HCT116 (cell line): ENCODE measurements at regions not wholly inside any gene's neighbourhood (a gene's known extent, or its start where the extent isn't known, plus 50 kb on each side); places are given as distances from the start of the nearest gene placed in this dataset.

Experiments
- ATAC-seq: fragments of 200-7000 bp; cut with Tn5 transposase; 2 replicates; pipeline ENCODE4 v1.9.1; 2020; ENCODE audit warnings: mild to moderate bottlenecking, moderate library complexity
- BruUV-seq: library from RNA; stranded (reverse); fragments of 400-500 nt; replicated peaks from 2 replicates; lab custom pipeline; 2021; lab: Mats Ljungman, UMichigan
- CTCF ChIA-PET: fragments of 300-600 bp; sonication (Branson Sonifier 250); formaldehyde crosslinking; loops from one replicate; lab custom pipeline; 2021; ENCODE audit warnings: antibody characterized with exemption; lab: Charles Lee
- POLR2A ChIA-PET: fragments of 300-600, 350-600 bp; sonication (Branson Sonifier 250); formaldehyde crosslinking; loops from one replicate; lab custom pipeline; 2021; ENCODE audit warnings: antibody characterized with exemption; lab: Charles Lee
- RAD21 ChIA-PET, 2 experiments: fragments of 300-600 bp; sonication (Branson Sonifier 250); formaldehyde crosslinking; loops; one replicate each; lab custom pipeline; 2023; ENCODE audit warnings: low total read pairs in 2 of 2; ENCODE audit not compliant: uncharacterized antibody in 2 of 2, unreplicated experiment in 2 of 2, low non-redundant PET in 1 of 2; lab: Charles Lee
- DNase-seq: peaks from one replicate; pipeline ENCODE4 v3.0.0-alpha.2; 2010; ENCODE audit warnings: low read depth, low spot score
- H2AFZ ChIP-seq: fragments of 200-600 bp; shearing (Covaris generic), sonication (generic); 2 replicates; pipeline ENCODE4 v1.6.1; 2017; ENCODE audit warnings: low read depth, mixed run types, mixed read lengths, antibody characterized with exemption, low read length; ENCODE audit not compliant: poor library complexity, severe bottlenecking
- H3K27ac ChIP-seq: 2 replicates; pipeline ENCODE4 v1.5.1; 2012; ENCODE audit warnings: low read depth, low read length
- H3K27me3 ChIP-seq: fragments of 200-600 bp; sonication (generic); 2 replicates; pipeline ENCODE4 v1.6.1; 2016; ENCODE audit warnings: mixed run types, low read length, mixed read lengths; ENCODE audit not compliant: insufficient read depth
- H3K36me3 ChIP-seq, 2 experiments: fragments of 200-500 bp in 1 of 2; fragments of 200-600 bp in 1 of 2; sonication (Bioruptor generic) in 1 of 2; sonication (generic) in 1 of 2; 2 replicates each; pipeline versions ENCODE4 v1.5.1 to v1.6.1; 2014 to 2016; ENCODE audit warnings: low read length in 2 of 2, inconsistent platforms in 1 of 2, mixed read lengths in 1 of 2, mixed run types in 1 of 2; ENCODE audit not compliant: insufficient read depth in 2 of 2, control insufficient read depth in 1 of 2
- H3K4me1 ChIP-seq, 2 experiments: fragments of 200-600 bp in 1 of 2; sonication (generic) in 1 of 2; 2 replicates each; pipeline versions ENCODE4 v1.5.1 to v1.6.1; 2012 to 2017; ENCODE audit warnings: low read length in 2 of 2, inconsistent platforms in 1 of 2, mild to moderate bottlenecking in 1 of 2, mixed read lengths in 1 of 2, mixed run types in 1 of 2, moderate library complexity in 1 of 2; ENCODE audit not compliant: insufficient read depth in 2 of 2, control insufficient read depth in 1 of 2
- H3K4me2 ChIP-seq: fragments of 200-600 bp; sonication (generic); 2 replicates; pipeline ENCODE4 v1.6.1; 2017; ENCODE audit warnings: mixed run types, low read length, mixed read lengths
- H3K4me3 ChIP-seq, 2 experiments: fragments of 200-600 bp in 1 of 2; sonication (generic) in 1 of 2; replicated peaks in 1 of 2; 2 replicates each; pipeline ENCODE4 v1.5.1; 2011 to 2016; ENCODE audit warnings: low read length in 2 of 2, control low read depth in 1 of 2, low read depth in 1 of 2, mild to moderate bottlenecking in 1 of 2, mixed read lengths in 1 of 2, mixed run types in 1 of 2
- H3K79me2 ChIP-seq: fragments of 200-600 bp; sonication (generic); 2 replicates; pipeline ENCODE4 v1.6.1; 2017; ENCODE audit warnings: mild to moderate bottlenecking, mixed run types, low read length, moderate library complexity, mixed read lengths; ENCODE audit not compliant: insufficient read depth
- H3K9ac ChIP-seq: fragments of 200-600 bp; sonication (generic); 2 replicates; pipeline ENCODE4 v1.6.1; 2016; ENCODE audit warnings: low read length, mixed read lengths
- H3K9me2 ChIP-seq: fragments of 200-600 bp; sonication (generic), shearing (Covaris generic); 2 replicates; pipeline ENCODE4 v1.6.1; 2017; ENCODE audit warnings: mixed run types, mild to moderate bottlenecking, moderate library complexity; ENCODE audit not compliant: insufficient read depth
- H3K9me3 ChIP-seq, 2 experiments: fragments of 200-500 bp in 1 of 2; fragments of 200-600 bp in 1 of 2; sonication (Bioruptor generic) in 1 of 2; sonication (generic) in 1 of 2; 2 replicates each; pipeline ENCODE4 v1.6.1; 2014 to 2017; ENCODE audit warnings: low read length in 2 of 2, mixed read lengths in 2 of 2, inconsistent platforms in 1 of 2, low read depth in 1 of 2, mild to moderate bottlenecking in 1 of 2, mixed run types in 1 of 2, moderate library complexity in 1 of 2; ENCODE audit not compliant: control insufficient read depth in 1 of 2, insufficient read depth in 1 of 2
- H4K20me1 ChIP-seq: fragments of 200-600 bp; sonication (generic), shearing (Covaris generic); 2 replicates; pipeline ENCODE4 v1.6.1; 2017; ENCODE audit warnings: mixed run types, mild to moderate bottlenecking, moderate library complexity; ENCODE audit not compliant: insufficient read depth
- CEBPB ChIP-seq: IDR thresholded peaks from 2 replicates; pipeline ENCODE4 v1.6.1; 2012; ENCODE audit warnings: low read depth
- EGR1 ChIP-seq: IDR thresholded peaks from 2 replicates; pipeline ENCODE4 v1.6.1; 2012; ENCODE audit warnings: low read depth
- ELF1 ChIP-seq: IDR thresholded peaks from 2 replicates; pipeline ENCODE4 v1.6.1; 2012; ENCODE audit warnings: low read depth, borderline replicate concordance
- EZH2phosphoT487 ChIP-seq: fragments of 200-600 bp; IDR thresholded peaks from 2 replicates; pipeline ENCODE4 v1.6.1; 2018; ENCODE audit warnings: antibody characterized with exemption, borderline replicate concordance
- JUND ChIP-seq: IDR thresholded peaks from 2 replicates; pipeline ENCODE4 v1.6.1; 2012
- MAX ChIP-seq: IDR thresholded peaks from 2 replicates; pipeline ENCODE4 v1.6.1; 2012
- POLR2A ChIP-seq: IDR thresholded peaks from 2 replicates; pipeline ENCODE4 v1.7.0; 2011; ENCODE audit warnings: borderline replicate concordance; ENCODE audit not compliant: insufficient read depth, insufficient read length; ENCODE audit errors: extremely low read depth
- POLR2AphosphoS5 ChIP-seq: IDR thresholded peaks from 2 replicates; pipeline ENCODE4 v1.6.1; 2011; ENCODE audit warnings: mild to moderate bottlenecking, low read depth, low read length, moderate library complexity
- RAD21 ChIP-seq: IDR thresholded peaks from 2 replicates; pipeline ENCODE4 v1.6.1; 2012; ENCODE audit warnings: low read depth, mild to moderate bottlenecking
- SIN3A ChIP-seq: IDR thresholded peaks from 2 replicates; pipeline ENCODE4 v1.6.1; 2012; ENCODE audit warnings: low read depth
- SP1 ChIP-seq: IDR thresholded peaks from 2 replicates; pipeline ENCODE4 v1.6.1; 2012; ENCODE audit warnings: low read depth
- TCF7L2 ChIP-seq: IDR thresholded peaks from 2 replicates; pipeline ENCODE4 v1.7.0; 2011; ENCODE audit warnings: borderline replicate concordance, inconsistent platforms; ENCODE audit not compliant: insufficient read depth, insufficient read length; ENCODE audit errors: extremely low read depth
- YY1 ChIP-seq: IDR thresholded peaks from 2 replicates; pipeline ENCODE4 v1.6.1; 2011; ENCODE audit warnings: low read length, low read depth, moderate library complexity, mild to moderate bottlenecking; ENCODE audit not compliant: insufficient replicate concordance; ENCODE audit errors: extremely low read depth
- ZBTB33 ChIP-seq: IDR thresholded peaks from 2 replicates; pipeline ENCODE4 v1.6.1; 2011; ENCODE audit warnings: mild to moderate bottlenecking, low read length, moderate library complexity; ENCODE audit not compliant: insufficient replicate concordance; ENCODE audit errors: extremely low read depth
- ZNF274 ChIP-seq: fragments of 200-500 bp; sonication (Bioruptor generic); IDR thresholded peaks from 2 replicates; pipeline ENCODE4 v1.6.1; 2014; ENCODE audit warnings: mild to moderate bottlenecking, low read depth, low read length, inconsistent platforms
- intact Hi-C: fragments of 100-400 bp; cut with micrococcal nuclease; formaldehyde crosslinking; loops from 2 replicates; pipeline ENCODE4 v1.10.0; 2022
- TF ChIP-seq, protein P1 (sequence below): IDR thresholded peaks from 2 replicates; pipeline ENCODE4 v1.6.1; 2012

- H3K4me2 ChIP-seq: no peak overlapping the region
- BruUV-seq: no TSS peak
- no peaks in the 10 kb centered on the region for H3K4me1 ChIP-seq
- H3K27me3 ChIP-seq: no peaks in the 10 kb centered on the region
- no peak overlapping the region for H3K4me3 ChIP-seq
- CTCF ChIA-PET: no interaction called here
- intact Hi-C loops: no loop called here
- ATAC-seq (no peak), DNase-seq (no peak)
- H3K27ac ChIP-seq: no peak overlapping the region
- TF ChIP-seq, protein P1, sequence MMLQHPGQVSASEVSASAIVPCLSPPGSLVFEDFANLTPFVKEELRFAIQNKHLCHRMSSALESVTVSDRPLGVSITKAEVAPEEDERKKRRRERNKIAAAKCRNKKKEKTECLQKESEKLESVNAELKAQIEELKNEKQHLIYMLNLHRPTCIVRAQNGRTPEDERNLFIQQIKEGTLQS: no peak
- TF ChIP-seq POLR2A: no peak
- TF ChIP-seq RAD21: no peak
- no peak for TF ChIP-seq ZNF274
- no peak for TF ChIP-seq JUND
- no peak for TF ChIP-seq YY1
- no peak for TF ChIP-seq MAX
- no peak for TF ChIP-seq SP1
- TF ChIP-seq ELF1: no peak
- no peak for TF ChIP-seq ZBTB33
- no peak for TF ChIP-seq POLR2AphosphoS5
- no peak for TF ChIP-seq CEBPB
- TF ChIP-seq EGR1: no peak
- TF ChIP-seq TCF7L2: no peak
- no peak for TF ChIP-seq EZH2phosphoT487
- TF ChIP-seq SIN3A: no peak
- no peaks in the 10 kb centered on the region for H4K20me1 ChIP-seq
- H3K9me2 ChIP-seq: no peaks in the 10 kb centered on the region
- RAD21 ChIA-PET: no interaction called here
- no peak overlapping the region for H2AFZ ChIP-seq
- H3K9ac ChIP-seq: no peak overlapping the region
- H3K36me3 ChIP-seq: no peaks in the 10 kb centered on the region
- POLR2A ChIA-PET: no interaction called here
- no peaks in the 10 kb centered on the region for H3K79me2 ChIP-seq
- no peaks in the 10 kb centered on the region for H3K9me3 ChIP-seq
Observed at GRCh38 chr1:245059806-245060424, 94.9 kb upstream of the KIF26B start.
